ENCODE measurements at regions not wholly inside any gene's neighbourhood (a gene's known extent, or its start where the extent isn't known, plus 50 kb on each side); places are given as distances from the start of the nearest gene placed in this dataset.

GRCh38 chr3:127137113-127137512 lies 55.8 kb upstream of the PRR23E start:
- Histone ChIP-seq H3K27ac (ENCODE audit: low read depth in 2 of 2, low read length in 2 of 2) (no peak overlapping the region), H3K4me1 (ENCODE audit: control insufficient read depth in 2 of 3, insufficient read depth in 2 of 3, low read depth in 1 of 3, low read length in 3 of 3) (peaks cover 2 to 6% (median 6%) of the 10 kb centered on the region in 3 donors), H3K36me3 (ENCODE audit: control insufficient read depth in 2 of 3, insufficient read depth in 3 of 3, low read length in 3 of 3) (no peaks in the 10 kb centered on the region), H3K4me3 (ENCODE audit: low read length in 3 of 3) (no peak overlapping the region), H3K9me3 (ENCODE audit: control insufficient read depth in 2 of 3, insufficient read depth in 1 of 3, low read length in 3 of 3) (no peaks in the 10 kb centered on the region), H3K27me3 (ENCODE audit: control insufficient read depth, insufficient read depth, low read length) (peaks cover 5% of the 10 kb centered on the region), H3K9ac (ENCODE audit: low read length in 3 of 3) (no peak overlapping the region)
- intact Hi-C loops (cut with DNase I): no loop called here
- FAIRE-seq: no peak
- TF ChIP-seq, protein P1, sequence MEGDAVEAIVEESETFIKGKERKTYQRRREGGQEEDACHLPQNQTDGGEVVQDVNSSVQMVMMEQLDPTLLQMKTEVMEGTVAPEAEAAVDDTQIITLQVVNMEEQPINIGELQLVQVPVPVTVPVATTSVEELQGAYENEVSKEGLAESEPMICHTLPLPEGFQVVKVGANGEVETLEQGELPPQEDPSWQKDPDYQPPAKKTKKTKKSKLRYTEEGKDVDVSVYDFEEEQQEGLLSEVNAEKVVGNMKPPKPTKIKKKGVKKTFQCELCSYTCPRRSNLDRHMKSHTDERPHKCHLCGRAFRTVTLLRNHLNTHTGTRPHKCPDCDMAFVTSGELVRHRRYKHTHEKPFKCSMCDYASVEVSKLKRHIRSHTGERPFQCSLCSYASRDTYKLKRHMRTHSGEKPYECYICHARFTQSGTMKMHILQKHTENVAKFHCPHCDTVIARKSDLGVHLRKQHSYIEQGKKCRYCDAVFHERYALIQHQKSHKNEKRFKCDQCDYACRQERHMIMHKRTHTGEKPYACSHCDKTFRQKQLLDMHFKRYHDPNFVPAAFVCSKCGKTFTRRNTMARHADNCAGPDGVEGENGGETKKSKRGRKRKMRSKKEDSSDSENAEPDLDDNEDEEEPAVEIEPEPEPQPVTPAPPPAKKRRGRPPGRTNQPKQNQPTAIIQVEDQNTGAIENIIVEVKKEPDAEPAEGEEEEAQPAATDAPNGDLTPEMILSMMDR (IDR thresholded peaks at IDR 0.05; ENCODE audit: borderline replicate concordance, extremely low read depth, insufficient read depth): no peak
- DNase-seq: no peak

GRCh38 chr3:127137757-127138536 lies 55.0 kb upstream of the PRR23E start:
- H3K36me3 ChIP-seq (ENCODE audit: control insufficient read depth in 2 of 3, insufficient read depth in 3 of 3, low read length in 3 of 3): no peaks in the 10 kb centered on the region
- FAIRE-seq: no peak
- intact Hi-C loops (cut with DNase I): no loop called here
- H3K27me3 ChIP-seq (ENCODE audit: control insufficient read depth, insufficient read depth, low read length): peaks cover 5% of the 10 kb centered on the region
- no peaks in the 10 kb centered on the region for H3K9me3 ChIP-seq (ENCODE audit: control insufficient read depth in 2 of 3, insufficient read depth in 1 of 3, low read length in 3 of 3)
- TF ChIP-seq, protein P1 (IDR thresholded peaks at IDR 0.05; ENCODE audit: borderline replicate concordance, extremely low read depth, insufficient read depth): no peak
- no peak overlapping the region for H3K27ac ChIP-seq (ENCODE audit: low read depth in 2 of 2, low read length in 2 of 2)
- H3K4me3 ChIP-seq (ENCODE audit: low read length in 3 of 3): no peak overlapping the region
- no peak for DNase-seq
- H3K4me1 ChIP-seq (ENCODE audit: control insufficient read depth in 2 of 3, insufficient read depth in 2 of 3, low read depth in 1 of 3, low read length in 3 of 3): peaks cover 2 to 6% (median 6%) of the 10 kb centered on the region in 3 donors
- H3K9ac ChIP-seq (ENCODE audit: low read length in 3 of 3): no peak overlapping the region

DNA sequence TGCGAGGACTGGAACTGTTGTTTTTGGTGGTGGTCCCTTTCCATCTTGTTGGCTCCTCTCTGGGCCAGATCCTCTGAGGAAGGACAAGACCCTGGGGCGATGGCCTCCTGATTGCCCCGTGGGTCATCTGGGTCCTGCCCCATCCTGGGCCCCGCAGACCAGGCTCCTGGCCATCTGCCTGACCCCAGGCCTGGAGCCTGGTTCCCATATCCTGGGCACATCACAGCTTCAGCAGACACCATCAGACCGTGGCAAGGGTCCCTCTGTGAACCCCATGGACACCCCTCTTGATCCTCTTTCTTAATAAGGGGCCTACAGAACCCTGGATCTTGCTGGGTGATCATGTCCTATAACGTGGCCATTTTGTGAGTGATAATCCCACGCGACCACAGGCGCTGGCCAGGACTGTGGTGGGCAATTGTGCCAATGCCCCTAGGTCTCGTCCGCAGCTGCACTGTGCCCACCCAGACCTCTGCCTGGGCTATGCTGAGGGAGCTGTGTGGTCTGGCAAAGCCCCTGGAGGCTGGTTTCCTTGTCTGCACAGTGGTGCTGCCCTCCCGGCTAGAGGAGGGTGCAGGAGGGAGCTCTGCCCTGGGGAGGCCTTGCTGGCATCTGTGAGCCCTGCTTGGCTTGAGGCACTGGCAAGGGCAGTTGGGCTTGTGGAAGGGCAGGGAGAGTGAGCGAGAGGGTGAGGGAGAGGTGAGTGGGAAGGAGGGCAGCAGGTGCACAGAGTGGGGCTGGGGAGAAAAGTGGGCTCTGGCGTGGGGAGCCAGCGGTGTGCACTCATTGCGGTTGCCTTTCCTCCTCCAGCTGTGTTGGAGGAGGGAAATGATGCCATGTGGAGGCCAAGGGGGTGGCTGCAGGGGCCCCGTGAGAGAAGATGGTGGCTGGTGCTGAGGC lies 53.1 kb upstream of the PRR23E start:
- Histone ChIP-seq H3K27ac (ENCODE audit: low read depth in 2 of 2, low read length in 2 of 2) (no peak overlapping the region), H3K36me3 (ENCODE audit: control insufficient read depth in 2 of 3, insufficient read depth in 3 of 3, low read length in 3 of 3) (no peaks in the 10 kb centered on the region), H3K4me1 (ENCODE audit: control insufficient read depth in 2 of 3, insufficient read depth in 2 of 3, low read depth in 1 of 3, low read length in 3 of 3) (peaks cover under 1 to 4% (median 4%) of the 10 kb centered on the region in 3 donors), H3K4me3 (ENCODE audit: low read length in 3 of 3) (no peak overlapping the region), H3K27me3 (ENCODE audit: control insufficient read depth, insufficient read depth, low read length) (peaks cover 1% of the 10 kb centered on the region), H3K9me3 (ENCODE audit: control insufficient read depth in 2 of 3, insufficient read depth in 1 of 3, low read length in 3 of 3) (no peaks in the 10 kb centered on the region), H3K9ac (ENCODE audit: low read length in 3 of 3) (no peak overlapping the region)
- no peak for DNase-seq
- TF ChIP-seq, protein P1 (IDR thresholded peaks at IDR 0.05; ENCODE audit: borderline replicate concordance, extremely low read depth, insufficient read depth): no peak
- FAIRE-seq: no peak
- intact Hi-C loops (cut with DNase I): no loop called here

Measured in kidney (tissue), 13 donors.